ENCODE measurements at regions not wholly inside any gene's neighbourhood (a gene's known extent, or its start where the extent isn't known, plus 50 kb on each side); places are given as distances from the start of the nearest gene placed in this dataset.

DNA sequence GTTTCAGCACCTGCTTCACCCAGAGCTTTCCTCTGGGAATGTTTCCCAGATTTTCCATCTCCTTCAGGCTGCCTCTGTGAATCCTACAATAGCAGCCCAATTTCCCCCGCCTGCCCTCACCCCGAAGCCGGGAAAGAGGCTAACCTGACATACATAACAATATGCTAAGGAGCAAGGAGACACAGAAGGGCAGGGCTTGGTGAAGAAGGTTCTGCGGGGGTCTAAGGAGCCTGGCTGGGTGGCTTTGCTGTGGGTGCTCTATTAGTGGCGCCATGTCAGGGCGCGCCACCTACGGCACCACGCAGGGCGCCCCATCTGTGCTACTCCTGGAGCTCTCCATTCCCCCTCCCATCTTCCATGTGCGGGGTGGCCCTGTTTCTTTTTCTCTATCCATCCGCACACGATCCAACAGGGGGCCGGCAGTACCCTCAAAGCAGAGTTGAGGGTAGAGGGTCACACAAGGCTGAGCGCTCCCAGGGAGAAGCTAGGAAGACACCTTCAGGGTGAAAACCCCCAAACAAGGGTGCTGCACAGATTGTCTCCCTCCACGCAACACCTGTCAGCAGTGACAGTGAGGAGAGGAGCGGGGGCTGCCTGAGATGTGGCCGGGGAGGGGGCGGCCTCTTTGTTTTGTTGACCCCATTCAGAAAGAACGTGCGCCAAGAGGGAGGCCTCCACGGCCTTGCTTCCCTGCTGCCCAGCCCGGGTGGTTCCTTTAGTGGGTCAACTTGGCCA, 101.4 kb downstream of the PDCL3 start:
- TF ChIP-seq YY1 (IDR thresholded peaks at IDR 0.05; ENCODE audit: insufficient read depth, insufficient read length), result no peak
- no peak for TF ChIP-seq SUZ12 (IDR thresholded peaks at IDR 0.05; ENCODE audit: extremely low read depth, insufficient read depth, insufficient read length)

All from NT2/D1 (cell line).